ENCODE measurements at regions not wholly inside any gene's neighbourhood (a gene's known extent, or its start where the extent isn't known, plus 50 kb on each side); places are given as distances from the start of the nearest gene placed in this dataset.

DNA sequence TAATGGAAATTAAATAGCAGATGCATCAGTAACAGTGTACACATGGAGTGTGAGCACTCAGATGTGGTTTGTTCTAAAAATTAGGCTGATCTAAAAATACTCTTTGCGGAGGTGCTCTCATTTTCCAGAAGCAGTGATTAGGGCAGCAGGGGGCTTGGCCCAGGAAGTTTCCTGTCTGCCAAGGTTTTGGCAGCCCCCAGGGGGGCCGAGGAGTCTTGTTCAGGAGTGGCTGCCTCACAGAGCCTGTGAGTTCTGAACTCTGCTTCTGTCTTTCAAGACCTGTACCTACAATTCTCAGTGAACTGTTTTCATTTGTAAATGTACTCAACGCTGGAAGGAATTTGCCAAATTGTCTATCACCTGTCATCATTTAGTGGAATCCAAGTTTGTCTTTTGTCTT lies 388.4 kb upstream of the CDH11 start:
- Histone ChIP-seq H3K36me3 (ENCODE audit: low read depth) (no peaks in the 10 kb centered on the region), H3K4me3 (ENCODE audit: severe bottlenecking) (no peak overlapping the region), H3K27ac (ENCODE audit: poor library complexity, severe bottlenecking) (no peak overlapping the region), H3K9me3 (ENCODE audit: severe bottlenecking) (no peaks in the 10 kb centered on the region), H3K4me1 (ENCODE audit: insufficient read depth, poor library complexity, severe bottlenecking) (no peaks in the 10 kb centered on the region), H3K27me3 (ENCODE audit: insufficient read depth, poor library complexity, severe bottlenecking) (no peaks in the 10 kb centered on the region)
- DNase-seq (ENCODE audit: low spot score) (no peak), ATAC-seq (ENCODE audit: low read depth) (no peak)
- TF ChIP-seq, protein P1, sequence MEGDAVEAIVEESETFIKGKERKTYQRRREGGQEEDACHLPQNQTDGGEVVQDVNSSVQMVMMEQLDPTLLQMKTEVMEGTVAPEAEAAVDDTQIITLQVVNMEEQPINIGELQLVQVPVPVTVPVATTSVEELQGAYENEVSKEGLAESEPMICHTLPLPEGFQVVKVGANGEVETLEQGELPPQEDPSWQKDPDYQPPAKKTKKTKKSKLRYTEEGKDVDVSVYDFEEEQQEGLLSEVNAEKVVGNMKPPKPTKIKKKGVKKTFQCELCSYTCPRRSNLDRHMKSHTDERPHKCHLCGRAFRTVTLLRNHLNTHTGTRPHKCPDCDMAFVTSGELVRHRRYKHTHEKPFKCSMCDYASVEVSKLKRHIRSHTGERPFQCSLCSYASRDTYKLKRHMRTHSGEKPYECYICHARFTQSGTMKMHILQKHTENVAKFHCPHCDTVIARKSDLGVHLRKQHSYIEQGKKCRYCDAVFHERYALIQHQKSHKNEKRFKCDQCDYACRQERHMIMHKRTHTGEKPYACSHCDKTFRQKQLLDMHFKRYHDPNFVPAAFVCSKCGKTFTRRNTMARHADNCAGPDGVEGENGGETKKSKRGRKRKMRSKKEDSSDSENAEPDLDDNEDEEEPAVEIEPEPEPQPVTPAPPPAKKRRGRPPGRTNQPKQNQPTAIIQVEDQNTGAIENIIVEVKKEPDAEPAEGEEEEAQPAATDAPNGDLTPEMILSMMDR (IDR thresholded peaks at IDR 0.05; ENCODE audit: poor library complexity, severe bottlenecking), result no peak

DNA sequence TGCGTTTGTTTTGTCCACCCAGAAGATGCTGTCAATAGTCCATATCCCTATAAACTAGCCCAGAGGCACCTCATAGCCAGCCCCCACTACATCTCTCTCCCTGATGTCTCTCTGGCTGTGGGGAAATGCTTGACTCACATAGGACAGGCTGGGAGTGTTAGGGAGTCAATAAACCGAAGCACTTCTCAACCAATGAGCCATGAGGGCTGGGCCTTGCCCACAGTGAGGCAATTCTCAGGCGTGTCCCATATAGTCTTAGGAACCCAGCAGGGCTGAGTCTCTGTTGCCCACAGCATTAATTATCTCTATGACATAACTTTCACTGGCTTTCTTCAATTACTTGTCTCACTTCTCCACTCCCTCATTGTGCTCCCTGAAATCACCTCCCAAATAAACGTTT lies 387.3 kb upstream of the CDH11 start:
- Histone ChIP-seq H3K36me3 (ENCODE audit: low read depth) (no peaks in the 10 kb centered on the region), H3K4me1 (ENCODE audit: insufficient read depth, poor library complexity, severe bottlenecking) (no peaks in the 10 kb centered on the region), H3K27me3 (ENCODE audit: insufficient read depth, poor library complexity, severe bottlenecking) (no peaks in the 10 kb centered on the region), H3K4me3 (ENCODE audit: severe bottlenecking) (no peak overlapping the region), H3K27ac (ENCODE audit: poor library complexity, severe bottlenecking) (no peak overlapping the region), H3K9me3 (ENCODE audit: severe bottlenecking) (no peaks in the 10 kb centered on the region)
- DNase-seq (ENCODE audit: low spot score) (no peak), ATAC-seq (ENCODE audit: low read depth) (no peak)
- TF ChIP-seq, protein P1 (IDR thresholded peaks at IDR 0.05; ENCODE audit: poor library complexity, severe bottlenecking), result no peak

DNA sequence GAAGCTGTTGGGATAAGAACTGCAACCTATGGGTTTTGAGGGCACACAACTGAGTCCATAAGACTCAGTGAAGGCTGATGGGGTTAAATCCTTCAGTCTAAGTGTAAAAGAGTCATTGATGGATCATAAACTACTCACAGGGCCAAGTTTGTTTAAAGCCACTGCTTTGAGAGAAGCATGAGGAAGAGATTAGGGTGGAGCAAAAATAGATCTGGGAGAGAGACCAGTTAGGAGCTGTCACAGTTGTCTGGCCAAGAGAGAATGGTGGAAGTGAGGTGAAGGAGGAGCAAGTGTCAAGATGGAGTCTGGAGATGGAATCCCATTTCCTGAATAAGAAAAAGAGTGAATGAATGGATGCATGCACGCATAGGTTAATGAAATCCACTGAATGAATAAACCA lies 379.1 kb upstream of the CDH11 start:
- H3K4me1 ChIP-seq (ENCODE audit: insufficient read depth, poor library complexity, severe bottlenecking), result no peaks in the 10 kb centered on the region
- no peak for DNase-seq (ENCODE audit: low spot score)
- no peaks in the 10 kb centered on the region for H3K27me3 ChIP-seq (ENCODE audit: insufficient read depth, poor library complexity, severe bottlenecking)
- H3K4me3 ChIP-seq (ENCODE audit: severe bottlenecking), result no peak overlapping the region
- TF ChIP-seq, protein P1 (IDR thresholded peaks at IDR 0.05; ENCODE audit: poor library complexity, severe bottlenecking), result no peak
- H3K36me3 ChIP-seq (ENCODE audit: low read depth), result no peaks in the 10 kb centered on the region
- no peaks in the 10 kb centered on the region for H3K9me3 ChIP-seq (ENCODE audit: severe bottlenecking)
- no peak overlapping the region for H3K27ac ChIP-seq (ENCODE audit: poor library complexity, severe bottlenecking)
- ATAC-seq (ENCODE audit: low read depth), result no peak

DNA sequence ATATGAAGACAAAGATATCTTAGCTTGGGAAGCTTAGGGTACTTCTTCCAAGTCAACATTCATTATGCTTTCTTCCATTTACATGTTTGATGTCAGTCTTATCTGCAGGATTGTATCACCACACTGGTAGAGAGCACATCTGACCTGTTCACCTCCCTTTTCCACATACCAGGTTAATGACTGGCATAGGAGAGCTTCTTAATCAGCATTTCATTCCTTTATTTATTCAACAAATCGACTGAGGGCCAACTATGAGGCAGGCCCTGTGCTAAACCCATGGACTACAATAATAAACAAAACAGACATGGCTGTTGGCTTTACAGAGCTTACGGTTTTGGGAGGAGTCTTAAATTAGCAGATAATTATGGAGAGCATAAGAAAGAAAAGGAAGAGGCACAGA lies 378.1 kb upstream of the CDH11 start:
- DNase-seq (ENCODE audit: low spot score), result no peak
- Histone ChIP-seq H3K36me3 (ENCODE audit: low read depth) (no peaks in the 10 kb centered on the region), H3K4me3 (ENCODE audit: severe bottlenecking) (no peak overlapping the region), H3K27me3 (ENCODE audit: insufficient read depth, poor library complexity, severe bottlenecking) (no peaks in the 10 kb centered on the region), H3K4me1 (ENCODE audit: insufficient read depth, poor library complexity, severe bottlenecking) (no peaks in the 10 kb centered on the region), H3K9me3 (ENCODE audit: severe bottlenecking) (no peaks in the 10 kb centered on the region), H3K27ac (ENCODE audit: poor library complexity, severe bottlenecking) (no peak overlapping the region)
- no peak for ATAC-seq (ENCODE audit: low read depth)
- TF ChIP-seq, protein P1 (IDR thresholded peaks at IDR 0.05; ENCODE audit: poor library complexity, severe bottlenecking), result no peak

DNA sequence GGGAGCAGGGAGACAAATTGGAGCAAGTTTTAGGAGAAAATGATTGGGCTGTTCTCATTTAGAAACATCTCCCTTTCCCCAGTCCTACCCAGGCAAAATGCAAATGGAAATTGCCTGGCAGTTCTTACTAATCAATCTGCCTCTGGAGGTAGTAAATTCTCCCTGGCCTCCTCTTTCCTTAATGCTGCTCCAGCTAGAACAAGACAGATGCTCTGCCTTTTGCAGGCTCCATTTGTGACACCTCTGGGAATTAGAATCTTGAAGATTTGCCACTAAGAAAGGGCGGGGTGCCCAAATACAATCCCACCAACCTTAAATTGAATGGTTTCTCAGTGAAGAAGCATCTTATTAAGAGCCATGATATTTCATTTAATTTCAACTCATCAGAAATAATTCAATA lies 377.7 kb upstream of the CDH11 start:
- H3K27me3 ChIP-seq (ENCODE audit: insufficient read depth, poor library complexity, severe bottlenecking), result no peaks in the 10 kb centered on the region
- H3K4me3 ChIP-seq (ENCODE audit: severe bottlenecking), result no peak overlapping the region
- DNase-seq (ENCODE audit: low spot score), result no peak
- TF ChIP-seq, protein P1 (IDR thresholded peaks at IDR 0.05; ENCODE audit: poor library complexity, severe bottlenecking), result no peak
- no peak for ATAC-seq (ENCODE audit: low read depth)
- no peaks in the 10 kb centered on the region for H3K4me1 ChIP-seq (ENCODE audit: insufficient read depth, poor library complexity, severe bottlenecking)
- H3K27ac ChIP-seq (ENCODE audit: poor library complexity, severe bottlenecking), result no peak overlapping the region
- no peaks in the 10 kb centered on the region for H3K36me3 ChIP-seq (ENCODE audit: low read depth)
- no peaks in the 10 kb centered on the region for H3K9me3 ChIP-seq (ENCODE audit: severe bottlenecking)
